HFF-Myc (cell line): ENCODE measurements at regions not wholly inside any gene's neighbourhood (a gene's known extent, or its start where the extent isn't known, plus 50 kb on each side); places are given as distances from the start of the nearest gene placed in this dataset.
A peak's percentile ranks its signal among the peaks of the same experiment; 100 is the strongest.

Source experiments
- DNase-seq: peaks from one replicate; pipeline ENCODE4 v3.0.0-alpha.2; 2011; ENCODE audit warnings: low read depth; ENCODE audit errors: extremely low read depth
- H3K4me3 ChIP-seq: replicated peaks from 2 replicates; pipeline ENCODE4 v1.5.1; 2011; ENCODE audit warnings: low read depth, mild to moderate bottlenecking, control low read depth, low read length
- CTCF ChIP-seq: IDR thresholded peaks from 2 replicates; pipeline ENCODE4 v1.5.1; 2012; ENCODE audit warnings: mild to moderate bottlenecking, low read depth, low read length, control low read depth; ENCODE audit errors: missing control alignments

DNA sequence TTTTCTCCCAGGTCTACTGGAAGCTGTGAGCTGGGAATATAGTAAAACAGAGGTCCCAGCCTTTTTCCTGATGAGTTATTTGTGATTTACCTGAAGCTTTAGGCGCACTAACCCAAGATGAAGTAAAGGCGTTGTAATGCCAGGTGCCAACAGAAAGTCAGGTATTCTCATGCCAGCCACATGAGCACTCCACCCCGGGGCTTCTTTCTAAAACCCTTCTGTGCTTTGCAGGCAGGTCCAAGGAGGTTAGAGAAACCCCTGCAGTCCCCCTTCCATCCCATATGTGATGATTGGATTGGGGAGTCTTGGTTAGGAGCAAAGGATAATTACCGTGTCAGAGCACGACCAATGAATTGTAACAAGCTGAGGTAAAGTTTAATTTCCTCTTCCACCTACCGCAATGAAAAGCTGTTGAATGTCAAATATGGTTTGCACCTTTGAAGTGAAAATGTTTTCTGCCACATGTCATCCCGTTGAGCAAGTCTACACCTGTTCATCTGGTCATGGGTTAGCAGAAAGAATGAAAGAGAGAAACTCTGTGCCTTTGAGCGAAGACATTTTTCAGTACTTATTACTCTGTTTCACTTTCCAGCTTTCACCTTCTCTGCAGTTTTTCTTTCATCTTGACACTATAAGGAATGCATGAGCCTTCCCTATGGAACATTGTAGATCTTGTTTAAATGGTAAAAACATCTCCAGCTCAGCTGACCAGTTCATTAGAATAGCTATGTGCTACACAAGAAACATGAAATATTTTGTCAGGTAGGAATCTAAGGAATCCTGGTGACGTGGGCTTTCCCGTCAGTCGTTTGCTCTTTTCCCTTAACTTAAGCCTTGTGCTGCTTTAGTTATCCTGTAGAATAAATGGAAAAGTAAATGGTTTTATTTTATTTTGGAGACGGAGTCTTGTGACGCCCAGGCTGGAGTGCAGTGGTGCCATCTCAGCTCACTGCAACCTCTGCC lies 204.6 kb upstream of the IL12A start:
- no peak for DNase-seq
- no peak overlapping the region for H3K4me3 ChIP-seq
- TF ChIP-seq CTCF: no peak

DNA sequence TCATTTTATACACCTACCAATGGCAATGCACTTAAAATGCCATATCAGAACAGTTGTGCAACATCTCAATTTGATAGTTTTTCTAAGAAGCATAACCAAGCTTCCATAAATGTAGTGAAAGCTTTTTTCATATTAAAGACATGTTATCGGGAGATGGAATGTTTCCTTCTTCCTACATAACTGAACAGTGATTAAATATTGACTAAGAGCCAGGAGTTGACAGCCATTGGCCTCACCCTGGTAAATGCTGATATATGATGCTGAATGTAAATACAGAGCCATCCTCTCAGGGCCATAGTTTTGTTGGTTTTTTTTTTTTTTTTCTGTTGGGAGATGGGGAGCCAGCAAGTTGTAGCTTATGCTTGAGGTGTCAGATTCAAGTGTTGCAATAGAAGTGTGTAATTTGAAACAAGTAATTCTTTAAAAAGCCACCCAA lies 203.3 kb upstream of the IL12A start:
- no peak for DNase-seq
- TF ChIP-seq CTCF: no peak
- no peak overlapping the region for H3K4me3 ChIP-seq

- no peak overlapping the region for H3K4me3 ChIP-seq
- DNase-seq: no peak
- TF ChIP-seq CTCF: no peak
Measured at GRCh38 chr3:159786489-159787177, 202.0 kb upstream of the IL12A start.

DNA sequence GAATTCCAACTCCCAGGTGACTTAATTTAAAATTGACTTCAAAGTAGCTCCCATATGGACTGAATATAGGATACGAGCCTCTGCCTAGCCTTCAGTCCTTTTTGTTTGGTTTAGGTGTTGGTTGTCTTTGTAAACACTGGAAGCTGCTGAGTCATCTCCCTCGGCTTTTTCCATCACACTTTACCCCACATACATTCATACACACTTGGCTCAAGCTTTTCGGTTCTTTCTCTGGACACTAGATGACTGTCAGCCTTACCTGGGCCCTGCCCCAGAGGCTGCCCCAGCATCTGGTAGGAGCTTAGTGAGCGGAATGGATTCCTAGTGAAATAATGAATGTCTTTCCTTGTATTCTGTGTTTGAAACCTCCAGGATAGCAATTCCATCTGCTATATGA lies 201.5 kb upstream of the IL12A start:
- peak; percentile 75 for DNase-seq
- no peak overlapping the region for H3K4me3 ChIP-seq
- TF ChIP-seq CTCF: no peak

DNA sequence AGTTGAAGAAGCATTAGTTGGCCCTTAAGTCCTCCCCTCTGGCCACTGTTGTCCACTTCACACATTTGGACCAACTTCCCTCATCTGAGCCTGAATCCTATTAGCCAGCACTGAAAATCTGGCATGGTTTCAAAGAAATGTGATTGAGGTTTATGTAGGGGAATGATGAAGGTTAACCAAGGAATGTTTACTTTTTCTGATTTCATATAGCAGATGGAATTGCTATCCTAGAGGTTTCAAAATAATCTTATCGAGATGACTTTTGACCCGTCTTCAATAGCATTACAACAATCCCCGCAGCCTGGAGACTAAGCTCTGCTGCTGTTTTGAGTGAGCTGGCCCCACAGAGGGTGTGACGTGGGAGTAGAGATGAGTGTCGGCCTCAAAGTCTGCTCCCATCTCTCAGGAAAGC lies 200.8 kb upstream of the IL12A start:
- TF ChIP-seq CTCF: no peak
- no peak for DNase-seq
- H3K4me3 ChIP-seq: no peak overlapping the region

- no peak for DNase-seq
- no peak for TF ChIP-seq CTCF
- no peak overlapping the region for H3K4me3 ChIP-seq
Measured at GRCh38 chr3:159788291-159788690, 200.3 kb upstream of the IL12A start.
